GM21825 (cell line): ENCODE measurements at regions not wholly inside any gene's neighbourhood (a gene's known extent, or its start where the extent isn't known, plus 50 kb on each side); places are given as distances from the start of the nearest gene placed in this dataset.

ENCODE experiments used
- ATAC-seq: cut with Tn5 transposase; IDR thresholded peaks from one replicate; pipeline ENCODE4 v1.9.1; 2021; ENCODE audit warnings: mild to moderate bottlenecking, moderate library complexity; ENCODE audit not compliant: unreplicated experiment

DNA sequence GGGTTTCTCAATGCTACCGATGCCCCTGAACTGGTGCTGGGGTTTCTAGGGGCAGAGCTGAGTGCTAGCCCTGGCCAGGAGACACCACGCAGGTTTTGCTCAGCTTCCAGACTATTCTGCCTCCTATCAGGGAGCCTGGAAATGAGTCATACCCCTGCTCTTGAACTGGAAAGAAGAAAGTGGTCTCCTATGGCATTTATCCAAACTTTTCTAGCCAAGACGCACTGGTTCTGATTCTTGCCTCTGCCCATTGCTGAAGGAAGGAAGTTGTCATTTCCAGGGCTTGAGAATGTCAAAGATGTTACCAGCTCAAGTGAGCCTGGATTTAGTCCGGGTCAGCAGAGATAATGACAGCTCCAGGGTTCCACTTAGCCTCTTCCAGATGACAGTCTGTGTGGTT lies 561.9 kb downstream of the CDK5RAP2 start:
- ATAC-seq = no peak

DNA sequence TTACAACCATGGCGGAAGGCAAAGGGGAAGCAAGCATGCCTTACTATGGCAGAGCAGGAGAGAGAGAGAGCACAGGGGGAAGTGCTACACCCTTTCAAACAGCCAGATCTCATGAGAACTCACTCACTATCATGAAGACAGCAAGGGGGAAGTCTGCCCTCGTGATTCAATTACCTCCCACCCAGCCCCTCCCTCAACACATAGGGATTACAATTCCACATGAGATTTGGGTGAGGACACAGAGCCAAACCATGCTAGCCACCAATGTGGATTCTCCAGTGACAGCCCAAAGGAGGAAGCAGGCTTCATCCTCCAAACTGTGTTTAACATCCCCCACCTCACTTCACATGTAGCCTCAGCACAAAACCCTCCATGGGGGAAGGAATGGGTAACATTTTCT lies 563.7 kb downstream of the CDK5RAP2 start:
- no peak for ATAC-seq

DNA sequence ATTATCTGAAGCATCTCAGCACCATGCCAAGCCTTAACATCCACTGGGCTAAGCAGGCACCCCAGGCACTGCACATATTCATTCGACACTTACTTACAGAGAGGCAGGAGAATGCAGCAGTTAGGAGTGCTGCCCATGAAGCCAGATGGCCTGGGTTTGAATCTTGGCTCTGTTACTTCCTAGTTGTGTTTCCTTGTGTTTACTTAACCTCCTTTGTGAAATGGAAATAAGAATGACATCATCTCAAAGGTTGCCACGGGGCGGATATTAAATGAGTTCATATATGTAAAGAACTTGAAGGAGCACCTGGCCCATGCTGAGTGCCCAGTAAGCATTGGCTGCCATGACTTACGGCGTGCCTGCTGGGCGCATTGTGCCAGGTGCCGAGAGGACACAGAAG lies 565.2 kb downstream of the CDK5RAP2 start:
- ATAC-seq = no peak

DNA sequence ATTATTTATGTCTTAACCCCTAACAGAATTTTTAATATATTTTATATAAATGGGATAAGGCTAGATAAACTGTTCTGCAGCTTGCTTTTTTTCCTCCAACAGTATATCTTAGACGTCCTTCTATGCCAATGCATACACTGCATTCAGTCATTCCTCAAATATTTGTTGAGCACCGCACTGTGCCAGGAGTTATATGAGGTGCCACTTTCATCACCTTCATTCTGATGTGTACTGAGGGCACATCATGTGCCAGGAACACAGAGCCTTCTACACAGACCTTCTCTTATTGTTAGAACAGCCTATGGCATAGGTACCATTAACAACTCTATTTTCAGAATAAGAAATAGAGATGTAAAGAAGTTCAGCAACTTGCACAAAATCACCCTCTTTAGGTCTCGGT lies 570.1 kb downstream of the CDK5RAP2 start:
- ATAC-seq = no peak

DNA sequence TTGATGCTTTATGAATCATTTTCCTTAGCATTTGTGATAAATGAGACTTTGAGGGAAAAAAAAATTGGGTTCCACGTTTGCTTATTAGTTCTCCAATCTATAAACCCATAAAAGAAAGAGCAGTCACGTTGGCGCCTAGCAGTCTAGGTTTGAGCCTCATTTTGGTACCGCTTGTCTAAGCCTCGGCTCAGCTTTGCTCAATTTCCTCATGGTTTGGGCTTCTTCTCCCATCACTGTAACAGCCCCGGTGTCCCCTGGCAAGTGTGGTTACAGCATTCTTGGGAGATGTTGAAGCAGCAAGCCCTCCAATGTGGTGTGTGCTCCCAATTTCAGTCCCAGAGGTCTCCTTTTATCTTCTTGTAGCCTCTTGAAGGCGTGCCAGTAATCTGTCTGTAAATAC lies 578.4 kb downstream of the CDK5RAP2 start:
- ATAC-seq = no peak

DNA sequence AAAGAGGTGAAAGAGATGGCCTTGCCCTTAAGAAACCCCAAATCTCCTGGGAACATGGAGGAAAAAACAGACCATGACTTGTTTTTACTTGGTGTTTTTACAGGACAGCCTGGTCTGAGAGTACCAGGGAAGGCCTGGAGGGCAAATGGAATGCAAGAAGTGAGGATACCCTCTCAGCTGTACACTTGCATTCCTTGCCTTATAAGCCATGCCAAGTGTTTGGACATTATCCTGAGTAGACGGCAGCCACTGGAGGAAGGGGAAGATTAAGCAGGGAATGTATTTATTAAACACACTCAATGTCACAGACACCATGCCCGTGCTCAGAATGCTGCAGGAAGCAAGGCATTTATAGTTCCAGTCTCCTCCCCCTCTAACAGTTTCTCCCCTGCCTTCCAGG lies 581.4 kb downstream of the CDK5RAP2 start:
- ATAC-seq = no peak

DNA sequence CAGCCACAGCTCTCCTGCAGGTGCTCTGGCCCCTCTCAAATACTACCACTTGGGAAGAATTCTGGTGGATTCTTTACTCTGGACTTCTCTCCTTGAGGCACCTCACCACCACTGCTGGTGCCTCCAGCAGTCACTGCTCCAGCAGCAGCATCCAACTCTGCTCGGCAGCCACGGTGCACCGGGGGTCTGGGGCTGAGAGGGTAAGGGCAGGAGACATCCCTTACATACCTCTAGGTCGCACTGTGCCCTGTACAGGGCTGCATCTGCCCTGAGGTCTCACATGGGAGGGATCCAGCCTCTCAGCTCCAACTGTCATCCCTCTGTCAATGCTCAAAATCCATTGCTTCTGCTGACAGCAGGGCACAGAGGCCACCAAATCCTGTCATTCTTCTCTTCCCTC lies 588.2 kb downstream of the CDK5RAP2 start:
- ATAC-seq = no peak

DNA sequence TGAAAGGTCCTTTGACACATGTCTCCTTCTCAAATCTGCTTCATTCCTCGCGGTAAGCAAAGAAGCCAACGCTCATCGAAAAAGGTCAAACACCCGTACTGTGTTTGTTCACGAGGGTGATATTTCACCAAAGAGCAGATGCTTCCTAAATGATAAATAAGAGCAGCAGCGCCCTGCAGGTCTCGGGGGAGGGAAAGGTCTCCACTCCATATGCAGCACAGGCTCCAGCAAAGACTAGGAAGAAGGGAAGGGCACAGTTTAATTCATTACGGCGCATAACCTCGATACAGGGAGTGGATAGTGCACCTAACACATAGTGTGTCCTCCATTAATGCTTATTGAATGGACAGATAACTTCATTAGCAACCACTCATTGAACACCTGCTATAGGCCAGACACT lies 593.3 kb downstream of the CDK5RAP2 start:
- no peak for ATAC-seq

DNA sequence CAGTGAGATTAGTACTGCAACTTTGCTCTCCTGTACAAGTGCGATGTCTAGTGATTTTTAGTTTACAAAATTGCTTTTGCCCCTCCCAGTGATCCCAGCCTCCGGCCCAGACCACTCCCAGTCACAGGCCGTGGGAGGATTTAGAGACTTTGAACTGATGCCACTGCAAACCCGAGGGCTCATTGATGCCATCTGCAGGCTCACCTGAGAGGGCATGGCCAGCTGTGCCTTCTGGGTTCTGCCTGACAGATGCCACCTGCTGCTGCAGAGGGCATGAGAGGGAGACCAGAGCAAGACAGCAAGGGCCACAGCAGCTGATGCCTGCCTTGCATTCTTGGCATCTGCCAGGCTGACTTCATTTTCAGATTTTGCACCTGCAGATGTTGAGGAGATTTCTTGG lies 593.8 kb downstream of the CDK5RAP2 start:
- no peak for ATAC-seq

DNA sequence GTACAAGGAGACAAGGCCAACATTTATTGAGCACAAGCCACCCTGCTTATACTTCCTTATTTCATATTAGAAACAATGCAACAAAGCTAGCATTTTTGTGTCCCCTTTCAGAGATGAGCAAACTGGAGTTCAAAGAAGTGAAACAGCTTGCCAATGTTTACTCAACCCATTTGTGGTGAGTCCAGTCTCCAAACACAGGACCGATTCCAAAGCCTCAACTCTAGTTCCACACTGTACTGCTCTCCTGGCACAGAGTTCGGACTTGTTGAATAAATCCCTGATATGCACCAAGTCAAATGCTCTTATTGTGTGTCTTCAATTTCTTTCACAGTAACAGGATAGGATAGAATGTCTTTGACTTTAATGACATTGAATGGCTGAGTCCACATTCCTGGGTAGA lies 604.8 kb upstream of the BRINP1 start:
- ATAC-seq = no peak

DNA sequence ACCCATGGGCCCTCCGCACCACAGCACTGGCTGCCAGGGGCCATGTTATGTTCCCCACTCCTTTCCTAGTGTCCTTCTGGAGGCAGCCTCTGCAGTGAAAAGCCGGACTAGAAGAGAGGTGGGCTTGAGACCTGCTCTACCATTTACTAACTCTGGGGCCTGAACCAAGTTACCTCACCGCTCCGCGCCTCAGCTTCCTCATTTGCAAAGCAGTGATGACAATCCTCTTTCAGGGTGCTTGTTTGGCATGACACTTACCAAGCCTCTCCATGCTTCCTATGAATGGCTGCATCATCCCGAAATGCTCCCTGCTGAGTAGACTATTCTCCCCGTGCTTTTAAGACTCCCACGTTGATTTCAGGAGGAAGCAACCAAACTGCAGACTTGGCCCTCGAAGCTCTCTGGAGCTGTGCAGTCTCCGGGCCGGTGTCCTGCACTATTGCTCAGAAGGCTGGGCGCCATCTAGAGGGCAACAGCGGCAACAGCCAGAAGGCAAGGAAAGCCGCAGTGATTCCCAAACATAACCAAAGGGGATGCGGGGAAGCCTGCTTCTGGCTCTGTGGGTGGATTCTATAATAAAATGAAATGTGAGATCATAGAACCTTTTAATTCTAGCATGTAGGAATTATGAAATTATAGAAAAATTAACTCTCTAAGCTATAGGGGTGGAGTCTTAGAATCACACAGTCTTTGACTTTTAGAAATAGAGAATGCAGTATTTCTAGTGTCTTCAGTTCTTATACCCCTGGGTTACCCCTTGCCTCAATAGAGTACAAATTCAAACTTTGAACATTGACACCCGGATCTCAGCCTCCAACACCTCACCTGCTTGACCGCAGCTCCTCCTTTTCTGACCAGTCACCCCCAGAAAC lies 599.8 kb upstream of the BRINP1 start:
- peak; percentile 92 for ATAC-seq

DNA sequence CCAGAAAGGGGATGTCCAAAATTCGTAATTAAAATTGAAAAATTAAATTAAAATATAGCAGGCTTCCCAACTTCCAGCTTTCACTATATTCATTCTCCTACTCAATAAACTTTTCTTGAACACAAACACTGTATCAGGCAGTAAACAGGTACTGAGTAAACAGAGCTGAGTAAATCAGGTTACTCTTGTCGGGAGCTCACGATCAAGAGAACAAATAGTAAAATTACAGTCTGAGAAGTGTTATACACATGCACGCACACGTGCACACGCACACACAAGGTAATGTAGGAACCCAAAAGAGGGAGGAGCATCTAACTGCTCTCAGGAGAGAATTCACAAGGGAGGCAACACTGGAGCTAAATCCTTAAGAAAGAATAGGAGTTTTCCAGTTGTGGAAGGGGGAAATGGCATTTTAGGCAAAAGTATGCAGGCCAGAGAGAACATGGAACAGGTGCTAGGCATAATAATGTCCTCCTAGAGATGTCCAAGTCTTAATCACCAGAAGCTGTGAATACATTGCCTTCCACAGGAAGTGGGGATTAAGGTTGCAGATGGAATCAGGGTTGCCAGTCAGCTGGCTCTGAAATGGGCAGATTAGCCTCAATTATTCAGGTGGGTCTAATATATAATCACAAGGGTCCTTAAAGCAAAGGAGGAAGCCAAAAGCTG lies 598.8 kb upstream of the BRINP1 start:
- no peak for ATAC-seq

DNA sequence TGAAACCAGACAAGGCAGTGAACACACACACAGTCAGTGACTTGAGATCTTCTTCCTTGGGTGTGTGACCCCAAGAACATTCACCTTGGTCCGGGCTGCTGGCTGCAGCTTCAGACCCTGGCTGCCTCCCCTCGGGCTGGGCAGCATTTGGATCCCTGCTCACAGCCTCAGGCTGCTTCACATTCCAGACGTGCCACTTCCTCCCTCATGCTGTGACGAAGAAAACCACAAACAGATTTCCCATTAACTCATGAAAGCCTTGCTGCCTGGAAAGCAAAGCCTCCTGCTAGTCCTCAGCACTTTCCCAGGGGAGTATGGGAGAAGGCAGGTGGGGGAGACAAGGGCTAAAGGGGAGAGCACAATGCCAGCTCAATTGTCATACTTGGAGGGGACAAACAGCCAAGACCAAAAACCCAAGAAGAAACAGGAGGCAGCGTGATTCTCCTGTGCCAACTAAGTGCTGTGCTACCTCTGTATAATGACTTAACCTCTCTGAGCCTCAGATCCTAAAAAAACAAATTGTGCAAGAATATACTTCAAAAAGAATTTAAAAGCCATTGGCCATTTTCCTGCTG lies 594.6 kb upstream of the BRINP1 start:
- no peak for ATAC-seq

DNA sequence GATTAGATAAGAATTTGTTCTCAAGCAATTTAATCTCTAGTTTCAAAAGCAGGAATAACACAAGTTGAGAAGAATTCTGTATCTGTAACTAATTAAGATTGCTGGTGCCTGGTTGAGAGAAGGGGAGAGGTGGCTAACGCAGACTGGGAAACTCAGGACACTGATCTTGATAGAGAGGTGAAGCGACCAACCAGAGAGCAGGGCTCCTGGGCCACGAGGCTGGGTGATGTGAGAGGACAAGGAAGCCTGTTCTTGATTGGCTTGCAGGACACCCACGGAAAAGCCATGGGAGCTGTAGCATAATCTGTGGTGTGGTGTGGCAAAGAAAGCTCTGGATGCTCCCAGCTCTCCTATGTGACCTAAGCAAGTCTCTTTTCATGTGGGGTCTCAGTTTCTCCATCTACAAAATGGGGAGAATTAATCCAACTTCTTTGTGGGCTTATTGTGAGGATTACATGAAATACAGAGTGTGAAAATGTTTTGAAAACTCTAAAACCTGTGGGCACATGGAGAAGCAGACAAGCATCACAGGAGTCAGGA lies 594.1 kb upstream of the BRINP1 start:
- no peak for ATAC-seq

DNA sequence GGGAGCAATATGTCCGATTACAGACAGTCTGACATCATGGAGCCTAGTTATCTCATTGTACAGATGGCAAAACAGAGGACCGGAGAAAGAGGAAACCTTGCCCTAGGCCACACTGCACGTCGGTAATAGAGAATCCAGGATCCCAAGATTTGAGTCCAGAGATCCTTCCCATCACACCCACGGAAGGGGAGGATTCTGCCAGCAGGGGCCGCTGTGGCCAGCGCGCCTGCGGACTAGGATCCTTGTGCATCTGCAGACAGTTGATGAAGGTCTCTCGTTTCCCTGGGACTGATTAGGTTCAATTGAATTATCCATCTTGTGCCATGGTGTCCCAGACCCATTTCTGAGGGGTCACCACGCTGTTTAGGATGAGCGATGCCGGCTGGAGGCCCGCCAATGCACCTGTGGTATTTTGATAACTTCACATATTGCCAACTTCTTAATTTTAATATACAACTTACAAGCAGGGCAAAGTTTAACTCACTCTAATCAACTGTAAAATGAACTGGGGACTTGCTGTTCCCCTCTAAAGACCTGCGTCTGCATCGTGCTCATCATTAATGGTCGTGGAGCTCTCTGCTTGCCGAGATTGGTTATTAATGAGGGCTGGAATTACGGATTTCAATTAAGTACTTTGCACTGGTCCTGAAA lies 592.7 kb upstream of the BRINP1 start:
- no peak for ATAC-seq

DNA sequence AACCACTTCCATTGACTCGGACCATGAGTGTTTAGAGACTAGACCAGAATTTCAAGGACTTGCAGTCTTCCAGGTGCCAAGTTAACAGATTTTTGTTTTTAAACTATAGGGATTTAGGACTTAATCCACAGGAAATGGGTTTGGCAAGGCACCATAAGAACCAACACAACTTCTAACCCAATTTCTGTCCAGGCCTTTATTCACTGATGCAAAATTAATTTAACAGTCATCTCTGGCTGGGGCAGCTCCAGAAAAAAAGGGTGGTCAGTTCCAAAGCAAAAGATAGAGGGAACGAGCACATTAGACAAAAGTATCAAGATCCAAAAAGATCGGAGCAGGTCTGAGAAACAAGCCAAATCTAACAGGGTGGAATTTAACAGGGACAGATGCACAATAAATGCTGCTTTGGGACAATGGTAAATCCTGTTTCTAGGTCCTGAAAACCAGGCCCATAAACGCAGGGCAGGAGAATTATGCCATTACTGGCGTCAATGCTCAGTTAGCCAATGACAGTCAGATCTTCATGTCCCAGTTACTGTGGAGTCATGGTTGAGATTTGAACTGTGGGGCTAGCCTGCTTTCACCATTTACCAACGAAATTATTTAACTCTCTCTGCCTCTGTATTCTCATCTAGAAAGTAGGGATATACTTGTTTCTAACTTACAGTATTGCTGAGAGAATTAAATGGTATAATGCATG lies 590.8 kb upstream of the BRINP1 start:
- no peak for ATAC-seq

DNA sequence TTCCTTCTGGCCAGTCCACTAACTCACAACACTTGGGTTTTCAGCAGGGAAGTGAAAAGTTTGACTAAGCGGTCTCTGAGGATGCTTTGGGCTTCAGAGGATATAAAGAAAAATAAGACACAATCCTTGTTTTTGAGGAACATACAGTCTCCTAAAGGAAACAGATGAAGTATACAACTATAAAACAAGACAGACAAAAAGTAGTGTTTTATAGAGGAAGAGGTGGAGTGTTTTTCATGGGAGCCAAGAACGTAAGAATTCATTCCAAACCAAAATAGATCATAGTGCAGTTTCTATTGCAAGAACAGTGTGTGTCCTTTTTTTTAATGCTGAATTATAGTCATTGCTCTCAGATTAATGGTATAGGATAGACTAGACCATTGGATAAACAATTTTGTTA lies 586.9 kb upstream of the BRINP1 start:
- ATAC-seq = no peak

DNA sequence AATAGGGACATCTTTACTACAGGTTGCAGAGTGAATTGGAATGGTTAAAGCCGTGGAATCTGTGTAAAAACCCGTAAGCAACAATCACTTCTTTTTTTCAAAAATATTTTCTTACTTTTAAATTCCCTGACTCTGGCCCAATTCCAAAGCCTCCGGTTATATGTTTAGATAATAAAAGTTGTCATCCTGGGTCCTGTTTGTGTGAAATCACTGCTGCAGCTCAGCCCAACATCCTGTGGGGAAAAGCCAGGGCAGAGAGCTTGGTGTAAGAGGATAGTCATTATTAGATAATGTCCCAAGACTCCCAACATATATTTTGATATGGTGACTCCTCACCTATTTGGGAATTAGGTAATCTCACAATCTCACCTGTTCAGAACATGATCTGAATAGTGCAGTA lies 586.0 kb upstream of the BRINP1 start:
- ATAC-seq = no peak

DNA sequence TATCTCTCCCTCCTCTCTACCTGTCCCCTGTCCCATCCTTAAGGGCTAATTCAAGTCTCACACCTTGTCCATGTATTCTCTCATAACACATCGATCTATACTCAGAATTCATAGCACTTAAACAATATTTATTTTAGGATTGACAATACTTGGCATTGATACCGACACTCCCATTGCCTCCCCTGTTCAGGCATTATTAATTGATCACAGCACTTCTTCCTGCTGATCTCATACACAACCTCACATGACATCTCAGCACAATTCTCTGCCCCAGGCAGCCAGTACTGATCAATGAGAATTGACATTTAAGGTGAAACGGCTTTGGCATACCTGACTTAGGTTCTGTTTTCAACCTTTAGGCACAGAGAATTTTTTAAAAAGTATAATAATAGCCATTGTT lies 582.4 kb upstream of the BRINP1 start:
- no peak for ATAC-seq

DNA sequence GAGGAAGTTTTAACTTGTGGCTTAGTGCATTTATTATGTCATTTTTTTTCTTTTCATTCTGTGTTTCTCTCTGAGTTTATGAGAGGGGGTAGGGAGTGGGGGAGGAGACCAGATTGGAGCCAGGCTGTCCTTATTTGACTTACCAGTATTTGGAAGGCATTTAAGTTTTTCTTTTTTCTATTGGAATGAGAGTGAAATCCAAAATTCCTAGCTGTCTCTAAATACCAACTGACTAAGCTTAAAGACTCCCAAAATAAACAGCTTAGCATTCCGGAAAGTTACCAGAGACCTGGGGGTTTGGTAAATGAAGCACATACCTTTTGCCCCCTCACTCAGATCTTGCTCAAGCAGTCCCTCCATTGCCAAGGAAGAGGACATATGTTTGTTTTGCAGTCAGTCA lies 581.9 kb upstream of the BRINP1 start:
- no peak for ATAC-seq

DNA sequence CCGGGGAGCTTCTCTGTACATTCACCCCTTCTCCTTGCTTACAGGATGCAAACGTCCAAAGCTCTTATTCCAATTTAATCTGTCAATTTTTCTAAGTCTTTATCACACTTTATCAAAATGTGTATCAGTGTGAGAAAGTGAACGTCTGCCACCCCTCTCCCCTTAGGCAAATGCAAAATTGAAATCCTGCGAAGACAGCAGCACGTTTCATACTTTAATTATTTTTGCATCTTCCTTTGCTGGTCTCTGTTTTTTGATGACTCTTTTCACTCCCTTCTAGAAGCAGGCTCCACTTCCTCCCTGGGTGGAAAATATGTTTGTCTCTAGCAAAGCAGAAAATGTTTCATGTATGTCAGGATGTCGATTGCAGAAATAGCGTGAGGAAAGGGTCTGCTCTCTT lies 576.5 kb upstream of the BRINP1 start:
- ATAC-seq = no peak
